ENCODE measurements at regions not wholly inside any gene's neighbourhood (a gene's known extent, or its start where the extent isn't known, plus 50 kb on each side); places are given as distances from the start of the nearest gene placed in this dataset.

DNA sequence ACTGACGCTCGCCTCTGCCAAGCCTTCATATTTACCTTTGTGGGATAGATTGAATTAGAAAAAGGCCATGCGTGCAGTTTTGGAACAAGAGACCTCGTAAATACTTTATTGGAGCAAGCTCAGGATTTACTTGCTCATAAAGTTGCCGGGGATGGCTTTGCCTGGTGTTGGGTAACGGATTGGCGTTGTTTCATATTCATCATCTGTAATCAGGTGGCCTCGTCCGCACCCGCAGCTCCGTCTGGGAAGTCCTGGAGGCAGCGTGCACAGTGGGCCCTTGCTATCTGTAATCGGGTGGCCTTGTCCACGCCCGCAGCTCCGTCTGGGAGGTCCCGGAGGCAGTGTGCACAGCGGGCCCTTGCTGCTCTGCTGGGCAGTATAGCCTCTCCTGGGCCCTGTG, 1209.3 kb downstream of the BRD1 start:
- Histone ChIP-seq H3K27ac (ENCODE audit: low read length) (no peak overlapping the region), H3K4me1 (ENCODE audit: control insufficient read depth in 1 of 2, insufficient read depth in 2 of 2, low read length in 2 of 2) (no peaks in the 10 kb centered on the region), H3K9me3 (ENCODE audit: control insufficient read depth in 1 of 2, low read length in 2 of 2) (no peaks in the 10 kb centered on the region), H3K27me3 (ENCODE audit: low read depth, low read length) (no peaks in the 10 kb centered on the region), H3K36me3 (ENCODE audit: control insufficient read depth in 1 of 2, insufficient read depth in 2 of 2, low read length in 2 of 2) (no peaks in the 10 kb centered on the region), H3K4me3 (ENCODE audit: low read depth in 1 of 2, low read length in 2 of 2) (no peak overlapping the region)

DNA sequence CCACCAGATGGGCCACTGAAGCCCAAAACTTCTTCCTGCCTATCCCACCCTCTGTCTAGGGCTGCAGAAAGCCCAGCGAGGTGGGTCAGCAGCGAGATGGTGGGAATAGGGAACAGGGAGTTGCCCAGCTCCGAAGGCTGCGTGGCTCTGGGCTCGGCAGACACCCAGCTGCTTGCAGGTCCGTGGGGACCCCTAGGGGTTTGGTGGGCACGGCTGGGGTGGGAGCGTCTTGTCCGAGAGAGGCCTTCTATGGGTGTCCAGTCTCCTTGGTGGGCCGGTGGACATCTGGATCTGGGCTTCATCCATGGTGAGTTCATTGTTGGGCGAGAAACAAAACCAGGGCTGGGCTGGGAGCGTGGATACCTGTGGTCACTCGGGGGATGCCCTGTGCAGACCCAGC, 1211.0 kb downstream of the BRD1 start:
- Histone ChIP-seq H3K27me3 (ENCODE audit: low read depth, low read length) (no peaks in the 10 kb centered on the region), H3K4me1 (ENCODE audit: control insufficient read depth in 1 of 2, insufficient read depth in 2 of 2, low read length in 2 of 2) (no peaks in the 10 kb centered on the region)

DNA sequence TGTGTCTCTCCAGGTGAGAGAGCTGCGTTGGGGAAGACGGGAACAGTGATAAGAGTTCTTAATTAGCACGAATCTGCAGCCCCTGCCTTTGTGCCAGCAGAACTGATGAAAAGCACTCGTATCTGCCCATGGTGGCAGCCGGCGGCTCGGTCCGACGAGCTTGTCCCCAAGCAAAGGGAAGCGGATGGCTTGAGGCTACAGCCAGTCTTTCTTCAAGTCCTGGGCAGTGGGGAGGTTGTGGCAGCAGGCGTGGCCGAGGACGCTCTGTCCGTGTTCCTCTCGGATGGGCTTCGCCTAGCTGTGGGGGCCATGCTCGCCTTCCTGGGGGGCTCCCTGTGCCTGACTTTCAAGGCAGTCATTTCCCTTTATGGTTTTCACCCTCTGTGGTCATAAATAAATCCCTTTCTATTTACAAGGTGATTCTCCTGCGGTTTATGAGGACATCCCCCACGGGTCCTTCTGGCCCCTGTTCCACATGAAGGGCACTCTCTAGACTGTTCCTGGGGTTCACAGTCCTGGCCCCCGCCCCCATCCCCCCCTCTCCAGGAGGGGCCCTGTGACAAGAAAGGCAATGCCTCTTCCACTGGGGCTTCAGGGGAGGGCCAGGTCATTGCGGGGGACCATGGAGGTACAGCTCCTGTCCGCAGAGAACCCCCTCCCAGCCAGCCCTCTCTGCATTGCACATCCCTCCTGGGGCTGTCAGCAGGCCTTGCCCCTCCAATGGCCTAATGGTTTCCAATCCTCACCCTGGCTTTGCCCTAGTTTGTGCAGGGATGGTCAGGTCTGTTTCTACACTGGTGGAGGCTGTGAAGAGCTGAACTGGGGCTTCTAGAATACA, 1212.3 kb downstream of the BRD1 start:
- no peak overlapping the region for H3K4me3 ChIP-seq (ENCODE audit: low read depth in 1 of 2, low read length in 2 of 2)
- no peaks in the 10 kb centered on the region for H3K9me3 ChIP-seq (ENCODE audit: control insufficient read depth in 1 of 2, low read length in 2 of 2)
- H3K4me1 ChIP-seq (ENCODE audit: control insufficient read depth in 1 of 2, insufficient read depth in 2 of 2, low read length in 2 of 2), result no peaks in the 10 kb centered on the region
- no peaks in the 10 kb centered on the region for H3K27me3 ChIP-seq (ENCODE audit: low read depth, low read length)
- no peaks in the 10 kb centered on the region for H3K36me3 ChIP-seq (ENCODE audit: control insufficient read depth in 1 of 2, insufficient read depth in 2 of 2, low read length in 2 of 2)
- H3K27ac ChIP-seq (ENCODE audit: low read length), result no peak overlapping the region

More for the DNA sequence above, 1211.0 kb downstream of the BRD1 start:
- no peaks in the 10 kb centered on the region for H3K9me3 ChIP-seq (ENCODE audit: control insufficient read depth in 1 of 2, low read length in 2 of 2)
- H3K4me3 ChIP-seq (ENCODE audit: low read depth in 1 of 2, low read length in 2 of 2), result no peak overlapping the region
- H3K36me3 ChIP-seq (ENCODE audit: control insufficient read depth in 1 of 2, insufficient read depth in 2 of 2, low read length in 2 of 2), result no peaks in the 10 kb centered on the region
- H3K27ac ChIP-seq (ENCODE audit: low read length), result no peak overlapping the region

DNA sequence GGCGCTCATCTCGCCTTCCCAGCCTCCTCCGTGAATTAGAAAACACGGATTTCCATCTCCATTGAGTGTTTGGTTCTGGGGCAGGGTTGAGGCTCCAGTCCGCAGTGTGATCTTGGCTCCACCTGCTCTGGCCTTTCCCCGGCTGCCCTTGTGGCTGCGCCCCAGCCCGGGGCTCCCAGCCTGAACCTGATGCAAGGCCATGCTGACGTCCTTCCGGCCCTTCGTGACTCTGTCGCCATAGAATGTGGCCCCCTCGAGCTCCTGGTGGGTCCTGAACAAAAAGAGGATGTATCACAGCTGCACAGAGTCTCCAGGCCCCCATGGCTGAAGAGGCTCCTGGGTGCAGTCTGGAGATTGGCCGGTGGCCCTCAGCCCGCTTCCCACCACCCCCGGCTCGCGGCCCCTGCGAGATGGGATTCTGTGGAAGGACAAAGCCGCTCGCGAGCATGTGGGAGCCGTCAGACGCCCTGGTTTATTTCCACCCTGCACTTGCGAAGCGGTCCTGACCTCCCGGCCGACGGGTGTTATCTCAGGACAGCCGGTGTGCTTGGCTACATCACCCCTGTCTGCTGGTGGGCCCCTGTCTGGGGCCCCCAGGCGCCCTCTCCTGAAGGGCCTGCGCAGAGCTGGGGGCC, 1214.0 kb downstream of the BRD1 start:
- Histone ChIP-seq H3K4me1 (ENCODE audit: control insufficient read depth in 1 of 2, insufficient read depth in 2 of 2, low read length in 2 of 2) (no peaks in the 10 kb centered on the region), H3K4me3 (ENCODE audit: low read depth in 1 of 2, low read length in 2 of 2) (no peak overlapping the region), H3K27me3 (ENCODE audit: low read depth, low read length) (no peaks in the 10 kb centered on the region), H3K27ac (ENCODE audit: low read length) (no peak overlapping the region), H3K9me3 (ENCODE audit: control insufficient read depth in 1 of 2, low read length in 2 of 2) (no peaks in the 10 kb centered on the region), H3K36me3 (ENCODE audit: control insufficient read depth in 1 of 2, insufficient read depth in 2 of 2, low read length in 2 of 2) (no peaks in the 10 kb centered on the region)

DNA sequence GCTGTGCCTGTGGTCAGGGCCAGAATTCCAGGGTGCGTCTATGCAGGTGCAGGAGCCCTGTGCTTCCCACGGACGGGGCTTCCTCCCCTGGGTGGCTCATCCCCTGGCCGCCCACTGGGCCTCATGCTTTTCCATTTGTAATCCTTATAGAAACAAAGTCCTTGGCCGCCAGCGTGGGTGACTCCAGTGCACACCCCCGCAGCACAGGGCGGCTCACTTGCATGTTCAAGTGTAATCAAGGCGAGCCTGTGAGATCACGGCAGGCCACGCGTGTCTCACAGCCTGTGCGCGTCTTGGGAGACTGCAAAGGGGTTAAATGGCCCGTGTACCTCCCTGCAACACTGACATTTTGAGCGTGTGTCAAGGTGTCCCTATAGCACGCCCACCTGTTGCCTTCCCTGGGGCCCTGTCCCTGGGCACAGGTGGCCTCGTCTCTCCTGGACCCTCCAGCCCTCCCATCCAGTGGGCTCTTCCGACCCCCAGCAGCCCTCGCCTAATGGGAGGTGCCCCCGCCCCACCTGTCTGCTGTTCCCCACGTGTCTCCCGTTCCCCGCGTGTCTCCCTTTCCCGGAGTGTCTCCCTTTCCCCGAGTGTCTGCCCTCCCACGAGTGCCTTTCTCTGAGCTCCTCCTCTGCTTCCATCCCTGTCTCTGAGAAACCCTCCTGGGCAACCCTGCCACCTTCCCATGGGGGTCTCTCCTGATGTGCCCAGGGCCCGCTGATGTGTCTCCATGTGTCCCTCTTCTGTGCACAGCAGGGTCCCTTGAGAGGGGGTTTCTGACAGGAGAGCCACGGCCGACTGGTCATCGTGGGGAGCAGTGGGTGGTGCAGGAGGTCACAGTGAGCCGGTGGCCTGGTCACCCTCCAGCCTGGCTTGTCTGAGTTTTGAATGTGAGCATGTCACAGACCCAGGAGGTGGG, 1215.3 kb downstream of the BRD1 start:
- H3K9me3 ChIP-seq (ENCODE audit: control insufficient read depth in 1 of 2, low read length in 2 of 2), result no peaks in the 10 kb centered on the region
- H3K27ac ChIP-seq (ENCODE audit: low read length), result no peak overlapping the region
- H3K4me1 ChIP-seq (ENCODE audit: control insufficient read depth in 1 of 2, insufficient read depth in 2 of 2, low read length in 2 of 2), result no peaks in the 10 kb centered on the region
- no peaks in the 10 kb centered on the region for H3K27me3 ChIP-seq (ENCODE audit: low read depth, low read length)
- H3K36me3 ChIP-seq (ENCODE audit: control insufficient read depth in 1 of 2, insufficient read depth in 2 of 2, low read length in 2 of 2), result no peaks in the 10 kb centered on the region
- no peak overlapping the region for H3K4me3 ChIP-seq (ENCODE audit: low read depth in 1 of 2, low read length in 2 of 2)

DNA sequence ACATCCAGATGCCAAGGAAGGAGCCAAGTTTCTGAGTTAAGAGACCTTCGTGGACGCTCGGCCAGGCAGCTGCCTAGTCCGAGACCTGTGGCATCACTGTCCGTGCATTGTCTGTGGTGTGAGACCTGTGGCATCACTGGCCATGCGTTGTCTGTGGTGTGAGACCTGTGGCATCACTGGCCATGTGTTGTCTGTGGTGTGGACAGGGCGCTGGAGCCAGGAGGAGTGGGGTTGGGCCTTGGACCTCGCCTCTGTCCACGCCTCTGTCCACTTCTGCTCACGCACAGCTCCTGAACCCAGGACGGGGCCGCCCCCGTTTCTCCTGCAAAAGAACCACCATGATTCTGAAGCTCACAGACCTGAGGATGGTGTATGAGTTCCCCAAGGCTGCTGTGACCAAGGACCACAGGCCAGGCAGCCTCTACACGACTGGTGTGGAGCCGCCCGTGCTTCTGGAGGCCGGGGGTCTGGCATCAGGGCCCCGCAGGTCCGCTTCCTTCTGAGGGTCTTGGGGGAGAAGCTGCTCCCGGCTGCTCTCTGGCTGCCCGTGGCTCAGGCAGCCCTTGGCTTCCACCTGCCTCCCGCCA, 1218.3 kb downstream of the BRD1 start:
- H3K4me1 ChIP-seq (ENCODE audit: control insufficient read depth in 1 of 2, insufficient read depth in 2 of 2, low read length in 2 of 2), result no peaks in the 10 kb centered on the region
- H3K27ac ChIP-seq (ENCODE audit: low read length), result no peak overlapping the region
- H3K27me3 ChIP-seq (ENCODE audit: low read depth, low read length), result no peaks in the 10 kb centered on the region
- H3K36me3 ChIP-seq (ENCODE audit: control insufficient read depth in 1 of 2, insufficient read depth in 2 of 2, low read length in 2 of 2), result no peaks in the 10 kb centered on the region
- H3K9me3 ChIP-seq (ENCODE audit: control insufficient read depth in 1 of 2, low read length in 2 of 2), result no peaks in the 10 kb centered on the region
- H3K4me3 ChIP-seq (ENCODE audit: low read depth in 1 of 2, low read length in 2 of 2), result no peak overlapping the region

DNA sequence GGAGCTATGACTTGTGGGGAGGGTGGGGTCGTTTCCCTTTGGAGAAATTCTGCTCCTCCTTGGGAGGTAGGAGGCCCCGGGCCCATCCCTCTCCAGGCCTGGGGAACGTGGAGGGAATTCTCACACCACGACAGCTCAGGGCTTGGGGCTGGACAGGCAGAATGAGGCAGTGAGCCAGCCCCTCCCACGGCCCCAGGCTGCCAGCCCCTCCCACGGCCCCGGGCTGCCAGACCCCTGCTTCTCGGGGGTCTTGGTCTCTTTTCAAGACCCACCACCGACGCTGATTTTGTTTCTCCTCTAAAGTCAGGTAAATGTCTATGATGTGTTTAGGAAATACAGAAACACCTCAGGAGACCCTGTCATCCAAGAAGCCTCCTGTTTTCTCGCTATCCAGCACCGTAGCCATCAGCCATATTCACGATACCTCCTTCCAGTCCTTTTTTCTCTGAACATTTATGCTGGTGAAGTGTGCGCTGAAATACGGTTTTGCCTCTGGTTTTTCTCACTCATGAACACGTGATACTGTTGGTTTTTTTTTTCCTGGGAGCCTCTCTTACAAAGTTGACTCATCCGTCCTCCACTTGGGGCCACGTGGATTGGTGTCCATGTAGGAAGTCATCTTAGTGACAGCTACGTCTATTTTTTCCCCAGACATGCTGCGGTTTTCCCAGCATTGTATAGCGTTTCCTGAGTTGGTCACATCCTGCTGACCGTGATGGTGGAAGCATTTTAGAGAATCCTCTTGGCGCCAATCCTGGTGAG, 1219.6 kb downstream of the BRD1 start:
- no peaks in the 10 kb centered on the region for H3K9me3 ChIP-seq (ENCODE audit: control insufficient read depth in 1 of 2, low read length in 2 of 2)
- H3K27ac ChIP-seq (ENCODE audit: low read length), result no peak overlapping the region
- no peaks in the 10 kb centered on the region for H3K27me3 ChIP-seq (ENCODE audit: low read depth, low read length)
- no peaks in the 10 kb centered on the region for H3K4me1 ChIP-seq (ENCODE audit: control insufficient read depth in 1 of 2, insufficient read depth in 2 of 2, low read length in 2 of 2)
- no peak overlapping the region for H3K4me3 ChIP-seq (ENCODE audit: low read depth in 1 of 2, low read length in 2 of 2)
- H3K36me3 ChIP-seq (ENCODE audit: control insufficient read depth in 1 of 2, insufficient read depth in 2 of 2, low read length in 2 of 2), result no peaks in the 10 kb centered on the region

DNA sequence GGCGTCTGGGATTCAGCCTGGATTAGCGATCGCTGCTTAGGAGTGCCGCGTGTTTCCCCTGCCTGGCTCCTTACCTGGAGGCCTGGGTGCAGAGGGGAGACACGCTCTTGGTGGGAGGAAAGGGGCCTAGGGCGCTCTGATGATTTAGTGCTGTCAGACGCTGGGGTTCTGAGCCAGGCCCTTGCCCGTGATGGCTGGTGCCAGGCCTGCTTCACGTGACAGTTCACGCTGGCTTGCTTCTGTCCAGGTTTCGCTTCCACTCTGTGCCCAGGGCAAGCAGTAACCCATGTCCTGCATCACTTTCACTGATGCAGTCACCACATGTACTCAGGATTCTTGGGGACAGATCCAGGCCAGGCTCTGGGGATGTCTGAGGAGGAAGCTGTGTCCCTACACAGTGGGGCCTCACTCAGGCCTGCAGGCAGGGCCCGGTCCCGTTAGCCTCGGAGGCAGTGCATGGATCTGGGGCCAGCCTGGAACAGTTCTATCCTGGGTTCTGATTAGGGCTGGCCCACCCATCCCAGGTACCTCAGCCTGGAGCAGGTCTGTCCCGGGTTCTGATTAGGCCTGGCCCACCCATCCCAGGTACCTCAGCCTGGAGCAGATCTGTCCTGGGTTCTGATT, 1220.9 kb downstream of the BRD1 start:
- Histone ChIP-seq H3K9me3 (ENCODE audit: control insufficient read depth in 1 of 2, low read length in 2 of 2) (no peaks in the 10 kb centered on the region), H3K27ac (ENCODE audit: low read length) (no peak overlapping the region), H3K27me3 (ENCODE audit: low read depth, low read length) (no peaks in the 10 kb centered on the region), H3K4me3 (ENCODE audit: low read depth in 1 of 2, low read length in 2 of 2) (no peak overlapping the region), H3K36me3 (ENCODE audit: control insufficient read depth in 1 of 2, insufficient read depth in 2 of 2, low read length in 2 of 2) (no peaks in the 10 kb centered on the region), H3K4me1 (ENCODE audit: control insufficient read depth in 1 of 2, insufficient read depth in 2 of 2, low read length in 2 of 2) (no peaks in the 10 kb centered on the region)

DNA sequence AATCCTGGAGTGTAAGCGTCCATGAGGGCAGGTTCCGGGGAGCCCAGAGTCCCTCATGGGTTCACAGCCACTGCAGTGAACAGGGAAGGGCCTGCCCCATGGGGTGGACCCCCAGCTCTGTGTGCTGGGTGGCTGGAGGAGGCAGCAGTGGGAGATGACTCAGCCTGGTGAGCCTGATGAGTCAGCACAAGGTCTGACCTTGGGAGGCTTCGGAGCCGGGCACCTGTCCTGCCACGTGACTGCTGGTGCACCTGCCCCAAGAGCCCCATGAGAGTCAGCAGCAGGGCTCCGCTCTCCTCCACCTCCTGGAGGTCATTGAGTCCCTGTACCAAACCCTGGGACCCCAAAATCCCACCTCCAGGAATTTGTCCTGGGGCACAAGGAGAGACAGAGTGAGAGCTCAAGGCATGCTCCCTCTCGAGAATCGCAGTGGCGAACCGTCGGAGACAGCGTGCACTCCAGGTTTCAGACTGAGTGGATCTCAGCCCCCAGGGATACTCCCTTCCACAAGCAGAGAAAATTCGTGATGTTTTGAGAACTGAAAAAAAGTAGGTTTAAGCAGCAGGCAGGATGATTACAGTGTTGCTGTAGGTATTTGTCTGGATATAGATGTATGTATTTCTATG, 1221.7 kb downstream of the BRD1 start:
- no peaks in the 10 kb centered on the region for H3K36me3 ChIP-seq (ENCODE audit: control insufficient read depth in 1 of 2, insufficient read depth in 2 of 2, low read length in 2 of 2)
- H3K4me1 ChIP-seq (ENCODE audit: control insufficient read depth in 1 of 2, insufficient read depth in 2 of 2, low read length in 2 of 2), result no peaks in the 10 kb centered on the region
- H3K9me3 ChIP-seq (ENCODE audit: control insufficient read depth in 1 of 2, low read length in 2 of 2), result no peaks in the 10 kb centered on the region
- no peaks in the 10 kb centered on the region for H3K27me3 ChIP-seq (ENCODE audit: low read depth, low read length)
- no peak overlapping the region for H3K4me3 ChIP-seq (ENCODE audit: low read depth in 1 of 2, low read length in 2 of 2)
- H3K27ac ChIP-seq (ENCODE audit: low read length), result no peak overlapping the region

DNA sequence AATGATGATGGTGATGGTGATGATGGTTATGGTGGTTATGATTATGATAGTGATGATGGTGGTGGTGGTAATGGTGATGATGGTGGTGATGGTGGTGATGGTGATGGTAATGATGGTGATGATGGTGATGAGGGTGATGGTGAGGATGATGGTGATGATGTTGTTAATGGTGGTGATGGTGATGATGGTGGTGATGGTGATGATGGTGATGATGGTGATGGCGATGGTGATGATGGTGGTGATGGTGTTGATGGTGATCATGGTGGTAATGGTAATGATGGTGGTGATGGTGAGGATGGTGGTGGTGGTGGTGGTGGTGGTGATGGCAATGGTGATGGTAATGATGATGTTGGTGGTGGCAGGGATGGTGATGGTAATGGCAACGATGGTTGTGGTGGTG, 1222.5 kb downstream of the BRD1 start:
- Histone ChIP-seq H3K27ac (ENCODE audit: low read length) (no peak overlapping the region), H3K9me3 (ENCODE audit: control insufficient read depth in 1 of 2, low read length in 2 of 2) (no peaks in the 10 kb centered on the region), H3K36me3 (ENCODE audit: control insufficient read depth in 1 of 2, insufficient read depth in 2 of 2, low read length in 2 of 2) (no peaks in the 10 kb centered on the region), H3K27me3 (ENCODE audit: low read depth, low read length) (no peaks in the 10 kb centered on the region), H3K4me3 (ENCODE audit: low read depth in 1 of 2, low read length in 2 of 2) (no peak overlapping the region), H3K4me1 (ENCODE audit: control insufficient read depth in 1 of 2, insufficient read depth in 2 of 2, low read length in 2 of 2) (no peaks in the 10 kb centered on the region)

Measured in muscle layer of duodenum (tissue), 2 donors.